WTC11 (cell line): ENCODE measurements at regions not wholly inside any gene's neighbourhood (a gene's known extent, or its start where the extent isn't known, plus 50 kb on each side); places are given as distances from the start of the nearest gene placed in this dataset.

Experiments used
- ATAC-seq: fragments of 200-7000 bp; cut with Tn5 transposase; 2 replicates; pipeline ENCODE4 v1.10.0; 2021; ENCODE audit warnings: mild to moderate bottlenecking, moderate library complexity
- CTCF ChIA-PET: fragments of 300-600 bp; sonication (Branson Sonifier 250); formaldehyde crosslinking; loops from one replicate; lab custom pipeline; 2021; ENCODE audit warnings: antibody characterized with exemption; lab: Charles Lee
- POLR2A ChIA-PET: fragments of 350-600 bp; sonication (Branson Sonifier 250); formaldehyde crosslinking; loops from one replicate; lab custom pipeline; 2021; ENCODE audit warnings: antibody characterized with exemption; lab: Charles Lee
- DNase-seq: peaks from one replicate; pipeline ENCODE4 v3.0.0; 2021; ENCODE audit warnings: low spot score
- H3K27ac Mint-ChIP-seq: 2 replicates; pipeline ENCODE4 v1.8.0; 2021; ENCODE audit warnings: mixed read lengths
- H3K27me3 Mint-ChIP-seq: 2 replicates; pipeline ENCODE4 v1.8.0; 2021; ENCODE audit warnings: low read depth, mild to moderate bottlenecking, moderate library complexity, mixed read lengths
- H3K36me3 Mint-ChIP-seq: 2 replicates; pipeline ENCODE4 v1.8.0; 2021; ENCODE audit warnings: mixed read lengths
- H3K4me1 Mint-ChIP-seq: 2 replicates; pipeline ENCODE4 v1.8.0; 2022; ENCODE audit warnings: mixed read lengths
- H3K4me3 Mint-ChIP-seq: 2 replicates; pipeline ENCODE4 v1.8.0; 2021; ENCODE audit warnings: mild to moderate bottlenecking, moderate library complexity, mixed read lengths
- H3K9me3 Mint-ChIP-seq: 2 replicates; pipeline ENCODE4 v1.8.0; 2021; ENCODE audit warnings: mixed read lengths
- CREM ChIP-seq: sonication (generic); formaldehyde crosslinking; IDR thresholded peaks from 2 replicates; pipeline ENCODE4 v1.8.1; 2022; ENCODE audit warnings: mild to moderate bottlenecking, missing genetic modification reagents, moderate library complexity
- ESRRA ChIP-seq: sonication (generic); formaldehyde crosslinking; IDR thresholded peaks from 2 replicates; pipeline ENCODE4 v1.8.1; 2022; ENCODE audit warnings: mild to moderate bottlenecking, missing genetic modification reagents, borderline replicate concordance
- FOXJ3 ChIP-seq: sonication (generic); formaldehyde crosslinking; IDR thresholded peaks from 2 replicates; pipeline ENCODE4 v1.9.0; 2021; ENCODE audit warnings: missing genetic modification reagents, mild to moderate bottlenecking, borderline replicate concordance
- NFATC4 ChIP-seq: fragments of 250-450 bp; sonication (Bioruptor Pico); IDR thresholded peaks from 2 replicates; pipeline ENCODE4 v1.9.0; 2021; ENCODE audit warnings: mild to moderate bottlenecking
- NR1H2 ChIP-seq: sonication (generic); formaldehyde crosslinking; IDR thresholded peaks from 2 replicates; pipeline ENCODE4 v1.9.0; 2021; ENCODE audit warnings: mild to moderate bottlenecking, moderate library complexity, missing genetic modification reagents
- RELA ChIP-seq: sonication (generic); formaldehyde crosslinking; IDR thresholded peaks from 2 replicates; pipeline ENCODE4 v1.8.1; 2022; ENCODE audit warnings: missing genetic modification reagents, mild to moderate bottlenecking, borderline replicate concordance
- TF ChIP-seq, protein P1 (sequence below): fragments of 250-450 bp; sonication (Bioruptor Pico); IDR thresholded peaks from 2 replicates; pipeline ENCODE4 v1.9.0; 2021; ENCODE audit warnings: mild to moderate bottlenecking
- TF ChIP-seq, protein P2 (sequence below): sonication (generic); formaldehyde crosslinking; IDR thresholded peaks from 2 replicates; pipeline ENCODE4 v1.8.1; 2022; ENCODE audit warnings: mild to moderate bottlenecking, moderate library complexity, missing genetic modification reagents
- TF ChIP-seq, protein P3 (sequence below): sonication (generic); formaldehyde crosslinking; IDR thresholded peaks from 2 replicates; pipeline ENCODE4 v1.8.0; 2023; ENCODE audit warnings: missing genetic modification reagents
- TF ChIP-seq, protein P4 (sequence below): fragments of 250-450 bp; sonication (Bioruptor Pico); IDR thresholded peaks from 2 replicates; pipeline ENCODE4 v1.9.0; 2021; ENCODE audit warnings: moderate library complexity, mild to moderate bottlenecking, inconsistent platforms, borderline replicate concordance
- TF ChIP-seq, protein P5 (sequence below): sonication (generic); formaldehyde crosslinking; IDR thresholded peaks from 2 replicates; pipeline ENCODE4 v1.8.1; 2022; ENCODE audit warnings: low read depth, missing genetic modification reagents, borderline replicate concordance
- TF ChIP-seq, protein P6 (sequence below): fragments of 200-600 bp; IDR thresholded peaks from 2 replicates; pipeline ENCODE4 v1.8.0; 2022; ENCODE audit warnings: antibody characterized with exemption
- TF ChIP-seq, protein P7 (sequence below): sonication (generic); formaldehyde crosslinking; IDR thresholded peaks from 2 replicates; pipeline ENCODE4 v1.8.1; 2023; ENCODE audit warnings: mild to moderate bottlenecking, missing genetic modification reagents
- TF ChIP-seq, protein P8 (sequence below): sonication (generic); formaldehyde crosslinking; IDR thresholded peaks from 2 replicates; pipeline ENCODE4 v1.8.1; 2022; ENCODE audit warnings: low read depth, mild to moderate bottlenecking, moderate library complexity, missing genetic modification reagents, borderline replicate concordance
- TF ChIP-seq, protein P9 (sequence below): fragments of 250-450 bp; sonication (Bioruptor Pico); IDR thresholded peaks from 2 replicates; pipeline ENCODE4 v2.1.2; 2022; ENCODE audit warnings: mild to moderate bottlenecking, moderate library complexity

DNA sequence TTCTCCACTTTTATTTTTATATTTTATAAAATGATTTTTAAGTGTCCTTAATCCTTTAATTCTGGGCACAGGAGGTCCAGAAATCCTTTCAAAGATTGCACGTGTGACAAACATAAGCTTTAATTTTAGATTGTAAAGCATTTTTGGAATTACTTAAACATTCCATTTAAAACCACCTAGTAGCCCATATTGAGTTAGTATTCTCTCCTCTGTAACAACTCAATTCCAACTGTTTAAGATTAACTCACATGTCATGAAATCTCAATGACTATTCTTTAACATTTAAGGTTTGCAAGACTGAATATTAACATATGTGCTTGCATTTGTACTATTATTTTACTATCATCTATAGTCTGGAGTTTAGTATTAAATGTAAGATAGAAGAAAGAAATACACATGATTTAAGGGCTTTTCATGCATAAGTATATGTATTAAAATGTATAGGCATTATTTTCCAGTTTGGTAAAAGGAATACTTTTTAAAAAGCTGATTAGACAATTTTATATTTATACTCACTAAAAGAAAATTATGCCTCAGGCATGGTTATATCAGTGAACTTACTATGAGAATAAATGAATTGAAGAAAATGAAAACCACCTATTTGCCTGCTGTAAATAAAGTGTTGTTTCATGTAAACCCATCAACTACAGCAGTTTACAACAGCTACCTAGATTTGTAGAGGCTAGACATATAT lies 776.9 kb downstream of the SLC6A15 start (continued):
- TF ChIP-seq, protein P1, sequence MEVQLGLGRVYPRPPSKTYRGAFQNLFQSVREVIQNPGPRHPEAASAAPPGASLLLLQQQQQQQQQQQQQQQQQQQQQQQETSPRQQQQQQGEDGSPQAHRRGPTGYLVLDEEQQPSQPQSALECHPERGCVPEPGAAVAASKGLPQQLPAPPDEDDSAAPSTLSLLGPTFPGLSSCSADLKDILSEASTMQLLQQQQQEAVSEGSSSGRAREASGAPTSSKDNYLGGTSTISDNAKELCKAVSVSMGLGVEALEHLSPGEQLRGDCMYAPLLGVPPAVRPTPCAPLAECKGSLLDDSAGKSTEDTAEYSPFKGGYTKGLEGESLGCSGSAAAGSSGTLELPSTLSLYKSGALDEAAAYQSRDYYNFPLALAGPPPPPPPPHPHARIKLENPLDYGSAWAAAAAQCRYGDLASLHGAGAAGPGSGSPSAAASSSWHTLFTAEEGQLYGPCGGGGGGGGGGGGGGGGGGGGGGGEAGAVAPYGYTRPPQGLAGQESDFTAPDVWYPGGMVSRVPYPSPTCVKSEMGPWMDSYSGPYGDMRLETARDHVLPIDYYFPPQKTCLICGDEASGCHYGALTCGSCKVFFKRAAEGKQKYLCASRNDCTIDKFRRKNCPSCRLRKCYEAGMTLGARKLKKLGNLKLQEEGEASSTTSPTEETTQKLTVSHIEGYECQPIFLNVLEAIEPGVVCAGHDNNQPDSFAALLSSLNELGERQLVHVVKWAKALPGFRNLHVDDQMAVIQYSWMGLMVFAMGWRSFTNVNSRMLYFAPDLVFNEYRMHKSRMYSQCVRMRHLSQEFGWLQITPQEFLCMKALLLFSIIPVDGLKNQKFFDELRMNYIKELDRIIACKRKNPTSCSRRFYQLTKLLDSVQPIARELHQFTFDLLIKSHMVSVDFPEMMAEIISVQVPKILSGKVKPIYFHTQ, result no peak

DNA sequence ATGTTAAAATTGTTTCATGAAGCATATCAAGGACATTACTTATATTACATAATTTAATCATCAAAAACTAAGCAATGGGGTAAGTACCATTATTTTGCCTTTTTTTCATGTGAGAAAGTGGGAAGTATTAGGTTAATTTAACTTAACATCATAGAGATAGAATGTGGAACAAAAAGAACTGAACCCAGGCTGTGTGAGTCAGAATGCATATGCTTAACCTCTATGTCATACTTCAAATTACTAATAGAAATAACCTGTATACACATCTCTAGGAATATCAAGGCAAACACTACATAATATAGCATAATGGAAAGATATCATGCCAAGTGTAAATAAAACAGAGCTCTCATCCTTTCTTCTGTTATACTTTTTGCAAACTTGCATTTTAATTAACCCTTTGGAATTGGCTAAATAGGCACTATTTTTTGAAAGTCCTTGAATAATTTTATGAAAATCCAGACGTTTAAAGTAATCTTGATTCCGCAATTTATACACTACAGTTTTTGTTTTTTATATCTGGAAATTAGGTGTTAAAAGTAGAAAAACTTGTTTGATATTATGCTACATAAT lies 777.7 kb downstream of the SLC6A15 start:
- no peaks in the 10 kb centered on the region for H3K27me3 Mint-ChIP-seq
- CTCF ChIA-PET, result no interaction called here
- no peaks in the 10 kb centered on the region for H3K36me3 Mint-ChIP-seq

DNA sequence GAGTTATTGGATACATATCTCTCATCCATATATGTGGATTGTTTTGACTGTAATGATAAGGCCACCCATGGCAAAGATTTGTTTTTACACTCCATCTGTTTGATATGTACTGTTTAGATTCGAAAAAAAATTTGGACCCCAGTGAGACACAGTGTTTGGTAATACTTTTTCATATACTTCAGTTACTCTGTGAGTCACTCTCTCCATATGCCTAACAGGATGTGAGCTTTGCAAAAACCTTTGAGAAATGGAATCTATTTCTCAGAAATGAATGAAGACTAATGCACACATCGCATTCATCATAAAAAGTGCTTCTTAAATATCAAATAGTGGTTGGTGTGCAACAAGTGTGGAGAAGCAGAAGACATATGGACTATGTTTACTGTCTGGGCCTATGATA lies 781.5 kb downstream of the SLC6A15 start:
- ChIA-PET CTCF (no interaction called here), POLR2A (no interaction called here)
- no peak for ATAC-seq

More for the DNA sequence above, 777.7 kb downstream of the SLC6A15 start:
- POLR2A ChIA-PET, result no interaction called here
- Mint-ChIP-seq H3K4me1 (no peaks in the 10 kb centered on the region), H3K4me3 (no peak overlapping the region)
- TF ChIP-seq, protein P2, sequence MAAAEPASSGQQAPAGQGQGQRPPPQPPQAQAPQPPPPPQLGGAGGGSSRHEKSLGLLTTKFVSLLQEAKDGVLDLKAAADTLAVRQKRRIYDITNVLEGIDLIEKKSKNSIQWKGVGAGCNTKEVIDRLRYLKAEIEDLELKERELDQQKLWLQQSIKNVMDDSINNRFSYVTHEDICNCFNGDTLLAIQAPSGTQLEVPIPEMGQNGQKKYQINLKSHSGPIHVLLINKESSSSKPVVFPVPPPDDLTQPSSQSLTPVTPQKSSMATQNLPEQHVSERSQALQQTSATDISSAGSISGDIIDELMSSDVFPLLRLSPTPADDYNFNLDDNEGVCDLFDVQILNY (CRISPR knock-in tag), result no peak
- TF ChIP-seq CREM (CRISPR knock-in tag) (no peak), RELA (no peak), NR1H2 (CRISPR knock-in tag) (no peak)
- TF ChIP-seq, protein P3, sequence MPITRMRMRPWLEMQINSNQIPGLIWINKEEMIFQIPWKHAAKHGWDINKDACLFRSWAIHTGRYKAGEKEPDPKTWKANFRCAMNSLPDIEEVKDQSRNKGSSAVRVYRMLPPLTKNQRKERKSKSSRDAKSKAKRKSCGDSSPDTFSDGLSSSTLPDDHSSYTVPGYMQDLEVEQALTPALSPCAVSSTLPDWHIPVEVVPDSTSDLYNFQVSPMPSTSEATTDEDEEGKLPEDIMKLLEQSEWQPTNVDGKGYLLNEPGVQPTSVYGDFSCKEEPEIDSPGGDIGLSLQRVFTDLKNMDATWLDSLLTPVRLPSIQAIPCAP, result no peak
- TF ChIP-seq, protein P4, sequence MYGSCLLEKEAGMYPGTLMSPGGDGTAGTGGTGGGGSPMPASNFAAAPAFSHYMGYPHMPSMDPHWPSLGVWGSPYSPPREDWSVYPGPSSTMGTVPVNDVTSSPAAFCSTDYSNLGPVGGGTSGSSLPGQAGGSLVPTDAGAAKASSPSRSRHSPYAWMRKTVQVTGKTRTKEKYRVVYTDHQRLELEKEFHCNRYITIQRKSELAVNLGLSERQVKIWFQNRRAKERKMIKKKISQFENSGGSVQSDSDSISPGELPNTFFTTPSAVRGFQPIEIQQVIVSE (CRISPR knock-in tag), result no peak
- TF ChIP-seq, protein P5, sequence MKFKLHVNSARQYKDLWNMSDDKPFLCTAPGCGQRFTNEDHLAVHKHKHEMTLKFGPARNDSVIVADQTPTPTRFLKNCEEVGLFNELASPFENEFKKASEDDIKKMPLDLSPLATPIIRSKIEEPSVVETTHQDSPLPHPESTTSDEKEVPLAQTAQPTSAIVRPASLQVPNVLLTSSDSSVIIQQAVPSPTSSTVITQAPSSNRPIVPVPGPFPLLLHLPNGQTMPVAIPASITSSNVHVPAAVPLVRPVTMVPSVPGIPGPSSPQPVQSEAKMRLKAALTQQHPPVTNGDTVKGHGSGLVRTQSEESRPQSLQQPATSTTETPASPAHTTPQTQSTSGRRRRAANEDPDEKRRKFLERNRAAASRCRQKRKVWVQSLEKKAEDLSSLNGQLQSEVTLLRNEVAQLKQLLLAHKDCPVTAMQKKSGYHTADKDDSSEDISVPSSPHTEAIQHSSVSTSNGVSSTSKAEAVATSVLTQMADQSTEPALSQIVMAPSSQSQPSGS (CRISPR knock-in tag), result no peak
- TF ChIP-seq, protein P6, sequence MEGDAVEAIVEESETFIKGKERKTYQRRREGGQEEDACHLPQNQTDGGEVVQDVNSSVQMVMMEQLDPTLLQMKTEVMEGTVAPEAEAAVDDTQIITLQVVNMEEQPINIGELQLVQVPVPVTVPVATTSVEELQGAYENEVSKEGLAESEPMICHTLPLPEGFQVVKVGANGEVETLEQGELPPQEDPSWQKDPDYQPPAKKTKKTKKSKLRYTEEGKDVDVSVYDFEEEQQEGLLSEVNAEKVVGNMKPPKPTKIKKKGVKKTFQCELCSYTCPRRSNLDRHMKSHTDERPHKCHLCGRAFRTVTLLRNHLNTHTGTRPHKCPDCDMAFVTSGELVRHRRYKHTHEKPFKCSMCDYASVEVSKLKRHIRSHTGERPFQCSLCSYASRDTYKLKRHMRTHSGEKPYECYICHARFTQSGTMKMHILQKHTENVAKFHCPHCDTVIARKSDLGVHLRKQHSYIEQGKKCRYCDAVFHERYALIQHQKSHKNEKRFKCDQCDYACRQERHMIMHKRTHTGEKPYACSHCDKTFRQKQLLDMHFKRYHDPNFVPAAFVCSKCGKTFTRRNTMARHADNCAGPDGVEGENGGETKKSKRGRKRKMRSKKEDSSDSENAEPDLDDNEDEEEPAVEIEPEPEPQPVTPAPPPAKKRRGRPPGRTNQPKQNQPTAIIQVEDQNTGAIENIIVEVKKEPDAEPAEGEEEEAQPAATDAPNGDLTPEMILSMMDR, result no peak
- TF ChIP-seq, protein P7, sequence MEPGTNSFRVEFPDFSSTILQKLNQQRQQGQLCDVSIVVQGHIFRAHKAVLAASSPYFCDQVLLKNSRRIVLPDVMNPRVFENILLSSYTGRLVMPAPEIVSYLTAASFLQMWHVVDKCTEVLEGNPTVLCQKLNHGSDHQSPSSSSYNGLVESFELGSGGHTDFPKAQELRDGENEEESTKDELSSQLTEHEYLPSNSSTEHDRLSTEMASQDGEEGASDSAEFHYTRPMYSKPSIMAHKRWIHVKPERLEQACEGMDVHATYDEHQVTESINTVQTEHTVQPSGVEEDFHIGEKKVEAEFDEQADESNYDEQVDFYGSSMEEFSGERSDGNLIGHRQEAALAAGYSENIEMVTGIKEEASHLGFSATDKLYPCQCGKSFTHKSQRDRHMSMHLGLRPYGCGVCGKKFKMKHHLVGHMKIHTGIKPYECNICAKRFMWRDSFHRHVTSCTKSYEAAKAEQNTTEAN (CRISPR knock-in tag), result no peak
- TF ChIP-seq, all 79 proteins: peak for 0
- no peaks in the 10 kb centered on the region for H3K9me3 Mint-ChIP-seq
- DNase-seq, result no peak
- no peak overlapping the region for H3K27ac Mint-ChIP-seq
- ATAC-seq, result no peak

More for the DNA sequence above, 781.5 kb downstream of the SLC6A15 start:
- H3K4me1 Mint-ChIP-seq, result no peaks in the 10 kb centered on the region
- H3K27me3 Mint-ChIP-seq, result no peaks in the 10 kb centered on the region; the same call in 1 of the 2 replicates
- H3K27ac Mint-ChIP-seq, result no peak overlapping the region
- TF ChIP-seq, protein P8, sequence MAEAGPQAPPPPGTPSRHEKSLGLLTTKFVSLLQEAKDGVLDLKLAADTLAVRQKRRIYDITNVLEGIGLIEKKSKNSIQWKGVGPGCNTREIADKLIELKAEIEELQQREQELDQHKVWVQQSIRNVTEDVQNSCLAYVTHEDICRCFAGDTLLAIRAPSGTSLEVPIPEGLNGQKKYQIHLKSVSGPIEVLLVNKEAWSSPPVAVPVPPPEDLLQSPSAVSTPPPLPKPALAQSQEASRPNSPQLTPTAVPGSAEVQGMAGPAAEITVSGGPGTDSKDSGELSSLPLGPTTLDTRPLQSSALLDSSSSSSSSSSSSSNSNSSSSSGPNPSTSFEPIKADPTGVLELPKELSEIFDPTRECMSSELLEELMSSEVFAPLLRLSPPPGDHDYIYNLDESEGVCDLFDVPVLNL (CRISPR knock-in tag), result no peak
- TF ChIP-seq ESRRA (no peak), NFATC4 (CRISPR knock-in tag) (no peak), FOXJ3 (CRISPR knock-in tag) (no peak), CREM (CRISPR knock-in tag) (no peak)
- TF ChIP-seq, protein P9, sequence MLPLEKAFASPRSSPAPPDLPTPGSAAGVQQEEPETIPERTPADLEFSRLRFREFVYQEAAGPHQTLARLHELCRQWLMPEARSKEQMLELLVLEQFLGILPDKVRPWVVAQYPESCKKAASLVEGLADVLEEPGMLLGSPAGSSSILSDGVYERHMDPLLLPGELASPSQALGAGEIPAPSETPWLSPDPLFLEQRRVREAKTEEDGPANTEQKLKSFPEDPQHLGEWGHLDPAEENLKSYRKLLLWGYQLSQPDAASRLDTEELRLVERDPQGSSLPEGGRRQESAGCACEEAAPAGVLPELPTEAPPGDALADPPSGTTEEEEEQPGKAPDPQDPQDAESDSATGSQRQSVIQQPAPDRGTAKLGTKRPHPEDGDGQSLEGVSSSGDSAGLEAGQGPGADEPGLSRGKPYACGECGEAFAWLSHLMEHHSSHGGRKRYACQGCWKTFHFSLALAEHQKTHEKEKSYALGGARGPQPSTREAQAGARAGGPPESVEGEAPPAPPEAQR (CRISPR knock-in tag), result no peak
- H3K9me3 Mint-ChIP-seq, result no peaks in the 10 kb centered on the region
- no peak for DNase-seq
- no peak overlapping the region for H3K4me3 Mint-ChIP-seq
- no peaks in the 10 kb centered on the region for H3K36me3 Mint-ChIP-seq
